Chondrocyte (in vitro differentiated cells): ENCODE measurements at regions not wholly inside any gene's neighbourhood (a gene's known extent, or its start where the extent isn't known, plus 50 kb on each side); places are given as distances from the start of the nearest gene placed in this dataset.

Experiments
- DNase-seq: peaks from one replicate; pipeline ENCODE4 v3.0.0; 2021; ENCODE audit warnings: mixed read lengths, low spot score
- H3K27ac Mint-ChIP-seq: one replicate; pipeline ENCODE4 v1.8.0; 2021; ENCODE audit warnings: mild to moderate bottlenecking, moderate library complexity, mixed read lengths; ENCODE audit not compliant: unreplicated experiment
- H3K27me3 Mint-ChIP-seq: 2 replicates; pipeline ENCODE4 v1.8.0; 2021; ENCODE audit warnings: low read depth, mixed read lengths
- H3K36me3 Mint-ChIP-seq: 2 replicates; pipeline ENCODE4 v1.8.0; 2021; ENCODE audit warnings: low read depth, mixed read lengths
- H3K4me1 Mint-ChIP-seq: 2 replicates; pipeline ENCODE4 v1.8.0; 2021; ENCODE audit warnings: low read depth, mild to moderate bottlenecking, mixed read lengths
- H3K4me3 Mint-ChIP-seq: one replicate; pipeline ENCODE4 v1.8.0; 2021; ENCODE audit warnings: mild to moderate bottlenecking, moderate library complexity, mixed read lengths; ENCODE audit not compliant: unreplicated experiment
- H3K9me3 Mint-ChIP-seq: 2 replicates; pipeline ENCODE4 v1.8.0; 2021; ENCODE audit warnings: low read depth, mixed read lengths
- CTCF ChIP-seq: fragments of 200-600 bp; sonication (generic); IDR thresholded peaks from 2 replicates; pipeline ENCODE4 v1.5.0; 2021; ENCODE audit warnings: antibody characterized with exemption, mild to moderate bottlenecking, moderate library complexity

GRCh38 chr3:55294557-55294956 lies 192.5 kb downstream of the WNT5A start:
- H3K27me3 Mint-ChIP-seq: no peaks in the 10 kb centered on the region
- H3K4me3 Mint-ChIP-seq: no peak overlapping the region
- no peaks in the 10 kb centered on the region for H3K36me3 Mint-ChIP-seq
- no peak for TF ChIP-seq CTCF
- no peak for DNase-seq
- peaks cover 5% of the 10 kb centered on the region for H3K9me3 Mint-ChIP-seq
- no peak overlapping the region for H3K27ac Mint-ChIP-seq
- peaks cover 5% of the 10 kb centered on the region for H3K4me1 Mint-ChIP-seq

GRCh38 chr3:55292360-55292759 lies 194.7 kb downstream of the WNT5A start:
- Mint-ChIP-seq H3K27me3 (no peaks in the 10 kb centered on the region), H3K4me3 (no peak overlapping the region), H3K9me3 (no peaks in the 10 kb centered on the region), H3K4me1 (peaks cover 5% of the 10 kb centered on the region), H3K36me3 (no peaks in the 10 kb centered on the region), H3K27ac (no peak overlapping the region)
- no peak for DNase-seq
- TF ChIP-seq CTCF: no peak

GRCh38 chr3:55288657-55289056 lies 198.4 kb downstream of the WNT5A start:
- DNase-seq: no peak
- no peak overlapping the region for H3K4me3 Mint-ChIP-seq
- H3K27me3 Mint-ChIP-seq: no peaks in the 10 kb centered on the region
- TF ChIP-seq CTCF: no peak
- no peak overlapping the region for H3K27ac Mint-ChIP-seq
- H3K4me1 Mint-ChIP-seq: no peaks in the 10 kb centered on the region
- H3K9me3 Mint-ChIP-seq: no peaks in the 10 kb centered on the region
- H3K36me3 Mint-ChIP-seq: no peaks in the 10 kb centered on the region

GRCh38 chr3:55286693-55287092 lies 200.4 kb downstream of the WNT5A start:
- no peaks in the 10 kb centered on the region for H3K4me1 Mint-ChIP-seq
- DNase-seq: no peak
- H3K36me3 Mint-ChIP-seq: no peaks in the 10 kb centered on the region
- H3K27ac Mint-ChIP-seq: no peak overlapping the region
- no peak overlapping the region for H3K4me3 Mint-ChIP-seq
- no peak for TF ChIP-seq CTCF
- no peaks in the 10 kb centered on the region for H3K9me3 Mint-ChIP-seq
- no peaks in the 10 kb centered on the region for H3K27me3 Mint-ChIP-seq

GRCh38 chr3:55285156-55285555 lies 201.9 kb downstream of the WNT5A start:
- H3K27ac Mint-ChIP-seq: no peak overlapping the region

More at GRCh38 chr3:55285156-55285555, 201.9 kb downstream of the WNT5A start:
- Mint-ChIP-seq H3K4me3 (no peak overlapping the region), H3K9me3 (no peaks in the 10 kb centered on the region), H3K36me3 (no peaks in the 10 kb centered on the region), H3K27me3 (no peaks in the 10 kb centered on the region), H3K4me1 (no peaks in the 10 kb centered on the region)
- no peak for TF ChIP-seq CTCF
- no peak for DNase-seq
